ENCODE measurements at regions not wholly inside any gene's neighbourhood (a gene's known extent, or its start where the extent isn't known, plus 50 kb on each side); places are given as distances from the start of the nearest gene placed in this dataset.

DNA sequence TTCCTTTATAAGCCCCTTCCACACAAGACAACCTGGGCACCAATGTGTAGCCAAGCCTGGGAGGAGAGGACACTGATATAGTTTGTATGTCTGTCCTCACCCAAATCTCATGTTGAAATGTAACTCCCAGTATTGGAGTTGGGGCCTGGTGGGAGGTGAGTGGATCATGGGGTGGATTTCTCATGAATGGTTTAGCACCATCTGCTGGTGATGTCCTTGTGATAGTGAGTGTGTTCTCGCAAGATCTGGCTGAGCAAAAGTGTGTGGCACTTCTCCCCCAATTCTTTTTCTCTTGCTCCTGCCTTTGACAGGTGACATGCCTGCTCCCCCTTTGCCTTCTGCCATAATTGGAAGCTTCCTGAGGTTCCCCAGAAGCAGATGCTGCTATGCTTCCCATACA lies 135.8 kb downstream of the USP31 start:
- Histone ChIP-seq H2AFZ (ENCODE audit: low read depth) (no peak overlapping the region), H3K9me2 (no peaks in the 10 kb centered on the region), H4K20me1 (ENCODE audit: insufficient read depth) (no peaks in the 10 kb centered on the region), H3K4me3 (ENCODE audit: low read depth in 2 of 2, low read length in 1 of 2) (no peak overlapping the region), H3K27me3 (ENCODE audit: insufficient read depth) (no peaks in the 10 kb centered on the region), H3K36me3 (replicated peaks in 1 of 2; ENCODE audit: control insufficient read depth in 1 of 2, insufficient read depth in 2 of 2, low read length in 1 of 2) (no peaks in the 10 kb centered on the region), H3K9me3 (no peaks in the 10 kb centered on the region), H3K79me2 (ENCODE audit: insufficient read depth) (no peaks in the 10 kb centered on the region), H3K4me2 (no peak overlapping the region), H3K9ac (no peak overlapping the region), H3K4me1 (ENCODE audit: control insufficient read depth in 1 of 2, insufficient read depth in 2 of 2, low read depth in 1 of 2, low read length in 1 of 2) (no peaks in the 10 kb centered on the region), H3F3A (replicated peaks; ENCODE audit: insufficient read depth) (no peaks in the 10 kb centered on the region), H3K27ac (ENCODE audit: low read depth in 2 of 2, low read length in 1 of 2) (no peak overlapping the region)
- ChIA-PET POLR2A (no interaction called here), CTCF (interaction anchor here (1.0 to 4.2 kb wide), 7 partner anchors 11 to 421 kb away, joined by 3 to 14 read pairs (median 3); no protein-coding TSS in a partner anchor)
- TF ChIP-seq, protein P1, sequence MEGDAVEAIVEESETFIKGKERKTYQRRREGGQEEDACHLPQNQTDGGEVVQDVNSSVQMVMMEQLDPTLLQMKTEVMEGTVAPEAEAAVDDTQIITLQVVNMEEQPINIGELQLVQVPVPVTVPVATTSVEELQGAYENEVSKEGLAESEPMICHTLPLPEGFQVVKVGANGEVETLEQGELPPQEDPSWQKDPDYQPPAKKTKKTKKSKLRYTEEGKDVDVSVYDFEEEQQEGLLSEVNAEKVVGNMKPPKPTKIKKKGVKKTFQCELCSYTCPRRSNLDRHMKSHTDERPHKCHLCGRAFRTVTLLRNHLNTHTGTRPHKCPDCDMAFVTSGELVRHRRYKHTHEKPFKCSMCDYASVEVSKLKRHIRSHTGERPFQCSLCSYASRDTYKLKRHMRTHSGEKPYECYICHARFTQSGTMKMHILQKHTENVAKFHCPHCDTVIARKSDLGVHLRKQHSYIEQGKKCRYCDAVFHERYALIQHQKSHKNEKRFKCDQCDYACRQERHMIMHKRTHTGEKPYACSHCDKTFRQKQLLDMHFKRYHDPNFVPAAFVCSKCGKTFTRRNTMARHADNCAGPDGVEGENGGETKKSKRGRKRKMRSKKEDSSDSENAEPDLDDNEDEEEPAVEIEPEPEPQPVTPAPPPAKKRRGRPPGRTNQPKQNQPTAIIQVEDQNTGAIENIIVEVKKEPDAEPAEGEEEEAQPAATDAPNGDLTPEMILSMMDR (IDR thresholded peaks at IDR 0.05) = peak; percentile 25; the same call in 1 of the 2 replicates
- TF ChIP-seq RFX5 (IDR thresholded peaks at IDR 0.05; ENCODE audit: low read length) = no peak
- DNase-seq = no peak
- 38% methylated on average over 1 of the region's 1 CpG for WGBS (ENCODE audit: low lambda C conversion rate)

DNA sequence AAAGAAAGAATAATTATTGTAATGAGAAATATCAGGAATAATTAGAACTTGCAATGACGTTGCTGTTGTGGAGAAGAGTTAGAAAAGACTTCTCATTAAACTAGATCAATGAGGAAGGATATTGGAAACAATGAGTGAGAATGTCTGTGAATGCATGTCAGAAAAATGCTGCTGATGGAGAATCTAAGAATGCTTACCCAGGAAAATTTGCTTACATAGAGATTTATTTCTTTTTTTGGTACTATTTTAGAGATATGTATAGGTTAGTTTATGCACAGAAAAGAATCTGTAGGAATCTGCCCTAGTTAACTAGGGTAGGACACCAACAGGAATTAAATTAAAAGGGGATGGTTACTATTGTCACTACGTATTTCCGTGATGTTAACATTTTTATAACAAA lies 140.2 kb downstream of the USP31 start:
- no peaks in the 10 kb centered on the region for H3K9me2 ChIP-seq
- no peaks in the 10 kb centered on the region for H4K20me1 ChIP-seq (ENCODE audit: insufficient read depth)
- DNase-seq = no peak
- no peak overlapping the region for H3K4me3 ChIP-seq (ENCODE audit: low read depth in 2 of 2, low read length in 1 of 2)
- ChIA-PET CTCF (interaction anchor here (1.2 kb wide), 1 partner anchor 52 kb away, joined by 3 read pairs; no protein-coding TSS in a partner anchor), POLR2A (no interaction called here)
- H3K4me2 ChIP-seq = no peak overlapping the region
- H3K36me3 ChIP-seq (replicated peaks in 1 of 2; ENCODE audit: control insufficient read depth in 1 of 2, insufficient read depth in 2 of 2, low read length in 1 of 2) = no peaks in the 10 kb centered on the region
- TF ChIP-seq YY1 (IDR thresholded peaks at IDR 0.05; ENCODE audit: low read depth) = no peak
- no peak for TF ChIP-seq JUND (IDR thresholded peaks at IDR 0.05)
- no peak for TF ChIP-seq RAD21 (IDR thresholded peaks at IDR 0.05; ENCODE audit: low read length)
- no peak for TF ChIP-seq TAF1 (IDR thresholded peaks at IDR 0.05; ENCODE audit: borderline replicate concordance, low read depth, low read length)
- no peak for TF ChIP-seq RFX5 (IDR thresholded peaks at IDR 0.05; ENCODE audit: low read length)
- no peak for TF ChIP-seq EP300 (IDR thresholded peaks at IDR 0.05; ENCODE audit: borderline replicate concordance in 1 of 2, low read depth in 1 of 2, low read length in 1 of 2)
- TF ChIP-seq, protein P2, sequence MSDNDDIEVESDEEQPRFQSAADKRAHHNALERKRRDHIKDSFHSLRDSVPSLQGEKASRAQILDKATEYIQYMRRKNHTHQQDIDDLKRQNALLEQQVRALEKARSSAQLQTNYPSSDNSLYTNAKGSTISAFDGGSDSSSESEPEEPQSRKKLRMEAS (IDR thresholded peaks at IDR 0.05; ENCODE audit: low read depth) = no peak
- TF ChIP-seq, protein P3, sequence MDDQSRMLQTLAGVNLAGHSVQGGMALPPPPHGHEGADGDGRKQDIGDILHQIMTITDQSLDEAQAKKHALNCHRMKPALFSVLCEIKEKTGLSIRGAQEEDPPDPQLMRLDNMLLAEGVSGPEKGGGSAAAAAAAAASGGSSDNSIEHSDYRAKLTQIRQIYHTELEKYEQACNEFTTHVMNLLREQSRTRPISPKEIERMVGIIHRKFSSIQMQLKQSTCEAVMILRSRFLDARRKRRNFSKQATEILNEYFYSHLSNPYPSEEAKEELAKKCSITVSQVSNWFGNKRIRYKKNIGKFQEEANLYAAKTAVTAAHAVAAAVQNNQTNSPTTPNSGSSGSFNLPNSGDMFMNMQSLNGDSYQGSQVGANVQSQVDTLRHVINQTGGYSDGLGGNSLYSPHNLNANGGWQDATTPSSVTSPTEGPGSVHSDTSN (IDR thresholded peaks at IDR 0.05) = no peak
- TF ChIP-seq, protein P4, sequence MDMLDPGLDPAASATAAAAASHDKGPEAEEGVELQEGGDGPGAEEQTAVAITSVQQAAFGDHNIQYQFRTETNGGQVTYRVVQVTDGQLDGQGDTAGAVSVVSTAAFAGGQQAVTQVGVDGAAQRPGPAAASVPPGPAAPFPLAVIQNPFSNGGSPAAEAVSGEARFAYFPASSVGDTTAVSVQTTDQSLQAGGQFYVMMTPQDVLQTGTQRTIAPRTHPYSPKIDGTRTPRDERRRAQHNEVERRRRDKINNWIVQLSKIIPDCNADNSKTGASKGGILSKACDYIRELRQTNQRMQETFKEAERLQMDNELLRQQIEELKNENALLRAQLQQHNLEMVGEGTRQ (IDR thresholded peaks at IDR 0.05; ENCODE audit: borderline replicate concordance, low read depth, low read length) = no peak
- no peak for TF ChIP-seq RXRA (IDR thresholded peaks at IDR 0.05; ENCODE audit: borderline replicate concordance, low read depth)
- no peak for TF ChIP-seq TEAD4 (IDR thresholded peaks at IDR 0.05; ENCODE audit: borderline replicate concordance, insufficient read depth)
- no peak for TF ChIP-seq CHD2 (IDR thresholded peaks at IDR 0.05; ENCODE audit: low read length, partially characterized antibody)
- TF ChIP-seq, protein P5, sequence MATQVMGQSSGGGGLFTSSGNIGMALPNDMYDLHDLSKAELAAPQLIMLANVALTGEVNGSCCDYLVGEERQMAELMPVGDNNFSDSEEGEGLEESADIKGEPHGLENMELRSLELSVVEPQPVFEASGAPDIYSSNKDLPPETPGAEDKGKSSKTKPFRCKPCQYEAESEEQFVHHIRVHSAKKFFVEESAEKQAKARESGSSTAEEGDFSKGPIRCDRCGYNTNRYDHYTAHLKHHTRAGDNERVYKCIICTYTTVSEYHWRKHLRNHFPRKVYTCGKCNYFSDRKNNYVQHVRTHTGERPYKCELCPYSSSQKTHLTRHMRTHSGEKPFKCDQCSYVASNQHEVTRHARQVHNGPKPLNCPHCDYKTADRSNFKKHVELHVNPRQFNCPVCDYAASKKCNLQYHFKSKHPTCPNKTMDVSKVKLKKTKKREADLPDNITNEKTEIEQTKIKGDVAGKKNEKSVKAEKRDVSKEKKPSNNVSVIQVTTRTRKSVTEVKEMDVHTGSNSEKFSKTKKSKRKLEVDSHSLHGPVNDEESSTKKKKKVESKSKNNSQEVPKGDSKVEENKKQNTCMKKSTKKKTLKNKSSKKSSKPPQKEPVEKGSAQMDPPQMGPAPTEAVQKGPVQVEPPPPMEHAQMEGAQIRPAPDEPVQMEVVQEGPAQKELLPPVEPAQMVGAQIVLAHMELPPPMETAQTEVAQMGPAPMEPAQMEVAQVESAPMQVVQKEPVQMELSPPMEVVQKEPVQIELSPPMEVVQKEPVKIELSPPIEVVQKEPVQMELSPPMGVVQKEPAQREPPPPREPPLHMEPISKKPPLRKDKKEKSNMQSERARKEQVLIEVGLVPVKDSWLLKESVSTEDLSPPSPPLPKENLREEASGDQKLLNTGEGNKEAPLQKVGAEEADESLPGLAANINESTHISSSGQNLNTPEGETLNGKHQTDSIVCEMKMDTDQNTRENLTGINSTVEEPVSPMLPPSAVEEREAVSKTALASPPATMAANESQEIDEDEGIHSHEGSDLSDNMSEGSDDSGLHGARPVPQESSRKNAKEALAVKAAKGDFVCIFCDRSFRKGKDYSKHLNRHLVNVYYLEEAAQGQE (IDR thresholded peaks at IDR 0.05; ENCODE audit: low read depth, low read length) = no peak
- no peak overlapping the region for H3K9ac ChIP-seq
- WGBS (ENCODE audit: low lambda C conversion rate) = 34% methylated on average over 3 of the region's 3 CpGs
- no peak overlapping the region for H3K27ac ChIP-seq (ENCODE audit: low read depth in 2 of 2, low read length in 1 of 2)
- H3F3A ChIP-seq (replicated peaks; ENCODE audit: insufficient read depth) = no peaks in the 10 kb centered on the region
- H3K79me2 ChIP-seq (ENCODE audit: insufficient read depth) = no peaks in the 10 kb centered on the region
- no peaks in the 10 kb centered on the region for H3K27me3 ChIP-seq (ENCODE audit: insufficient read depth)
- no peaks in the 10 kb centered on the region for H3K9me3 ChIP-seq
- H3K4me1 ChIP-seq (ENCODE audit: control insufficient read depth in 1 of 2, insufficient read depth in 2 of 2, low read depth in 1 of 2, low read length in 1 of 2) = no peaks in the 10 kb centered on the region
- no peak overlapping the region for H2AFZ ChIP-seq (ENCODE audit: low read depth)

All from SK-N-SH (cell line).